GM21576 (cell line): ENCODE measurements at regions not wholly inside any gene's neighbourhood (a gene's known extent, or its start where the extent isn't known, plus 50 kb on each side); places are given as distances from the start of the nearest gene placed in this dataset.

ENCODE experiments used
- ATAC-seq: cut with Tn5 transposase; IDR thresholded peaks from one replicate; pipeline ENCODE4 v1.9.1; 2021; ENCODE audit warnings: mild to moderate bottlenecking, moderate library complexity; ENCODE audit not compliant: unreplicated experiment

DNA sequence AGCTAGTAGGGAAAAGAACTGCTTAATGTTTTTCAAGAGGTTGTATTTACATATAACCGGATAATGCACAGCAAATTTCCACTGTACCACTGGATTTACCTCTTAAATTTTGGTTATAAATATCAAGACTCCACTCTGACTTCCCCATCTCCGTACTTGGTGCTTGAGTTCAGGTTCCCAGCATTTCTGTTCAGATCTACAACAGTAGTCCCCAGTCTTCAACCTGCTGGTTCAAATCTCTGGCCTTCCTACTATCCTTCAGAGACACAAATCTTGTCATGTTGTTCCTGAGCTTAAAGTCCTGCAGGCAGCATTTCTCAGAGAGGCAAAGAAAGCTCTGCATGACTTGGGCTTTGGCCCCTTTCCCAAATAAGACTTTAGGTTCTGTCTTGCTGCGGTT lies 392.6 kb upstream of the ATP5MC3 start:
- no peak for ATAC-seq

DNA sequence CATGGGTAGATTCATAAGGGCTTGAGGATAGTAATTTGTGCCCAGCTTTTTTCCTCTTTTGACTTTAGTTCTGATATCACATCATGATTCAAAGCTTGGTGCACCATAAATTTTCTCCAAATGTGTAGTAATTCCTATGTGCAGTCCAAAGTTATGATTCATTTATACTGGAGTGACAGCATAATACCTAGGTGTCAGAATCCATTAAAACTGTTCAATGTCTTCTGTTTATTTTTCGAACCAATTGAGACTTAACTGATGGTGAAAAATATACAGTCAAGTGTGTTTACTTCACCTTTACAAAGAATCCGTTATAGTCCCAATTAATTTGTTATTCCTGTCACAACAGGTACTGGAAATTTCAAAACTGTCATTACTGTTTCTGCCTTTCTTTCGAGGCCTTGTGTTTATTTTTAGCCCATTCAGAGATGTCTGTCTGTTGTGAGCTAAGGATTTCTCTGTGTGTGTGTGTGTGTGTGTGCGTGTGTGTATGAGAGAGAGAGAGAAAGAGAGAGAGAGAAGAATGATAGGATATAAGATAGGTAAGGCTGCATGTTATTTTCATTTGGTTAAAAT lies 389.7 kb upstream of the ATP5MC3 start:
- no peak for ATAC-seq

DNA sequence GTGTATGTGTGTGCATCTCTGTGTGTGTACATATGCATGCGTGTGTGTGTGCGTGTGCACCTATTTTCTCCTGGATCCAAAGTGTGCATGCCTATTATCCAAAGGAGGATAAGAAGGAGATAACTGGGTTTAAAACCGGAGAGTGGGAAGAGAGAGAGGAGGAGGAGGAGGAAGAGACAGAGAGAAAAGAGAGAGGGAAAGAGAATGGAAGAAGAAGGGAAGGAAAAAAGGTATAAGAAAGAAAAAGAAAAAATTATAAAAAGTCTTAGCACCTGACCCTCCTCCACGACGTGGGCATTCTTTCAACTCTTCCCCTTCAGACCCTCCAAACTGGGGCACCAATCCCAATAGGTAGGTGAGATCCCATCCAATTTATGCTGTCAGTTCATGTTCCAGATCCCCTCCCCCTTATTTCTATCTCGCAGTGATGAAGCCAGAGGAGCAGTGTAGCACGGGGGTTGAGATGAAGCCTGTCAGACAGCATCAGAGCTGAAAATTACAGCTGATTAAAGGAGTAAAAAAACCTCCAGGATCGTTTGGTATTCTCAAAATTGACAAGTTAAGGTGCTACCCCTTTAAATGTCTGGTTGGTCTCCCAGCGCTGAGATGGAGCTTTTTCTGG lies 386.7 kb upstream of the ATP5MC3 start:
- no peak for ATAC-seq

DNA sequence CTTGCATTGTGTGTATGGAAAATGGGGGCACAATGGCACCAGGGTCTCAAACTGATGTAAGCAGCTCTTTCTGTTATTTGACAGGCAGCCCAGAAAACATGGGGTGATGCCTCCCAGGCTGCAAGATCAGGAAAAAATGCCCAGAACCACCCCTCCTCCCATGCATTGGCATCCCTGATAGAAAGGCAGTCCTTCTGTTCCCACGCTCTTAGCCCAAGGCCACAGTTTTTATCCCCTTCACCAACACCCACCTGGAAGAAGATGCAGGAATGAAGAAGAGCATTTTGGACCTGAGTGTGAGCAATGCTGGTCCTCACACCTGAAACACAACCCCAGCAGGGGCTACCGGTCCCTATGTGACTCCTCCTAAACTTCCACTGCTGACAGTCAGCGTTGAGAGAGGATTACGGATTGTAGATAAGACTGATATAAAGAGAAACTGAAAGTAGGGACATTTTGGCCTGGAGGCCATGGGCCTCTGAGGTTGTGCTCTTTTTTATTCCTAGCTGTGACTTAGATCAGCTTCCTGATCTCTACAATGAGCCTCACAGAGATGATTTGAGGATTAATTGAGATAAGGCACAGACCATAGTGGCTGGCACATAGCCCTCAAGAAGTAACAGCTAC lies 386.0 kb upstream of the ATP5MC3 start:
- ATAC-seq: no peak

DNA sequence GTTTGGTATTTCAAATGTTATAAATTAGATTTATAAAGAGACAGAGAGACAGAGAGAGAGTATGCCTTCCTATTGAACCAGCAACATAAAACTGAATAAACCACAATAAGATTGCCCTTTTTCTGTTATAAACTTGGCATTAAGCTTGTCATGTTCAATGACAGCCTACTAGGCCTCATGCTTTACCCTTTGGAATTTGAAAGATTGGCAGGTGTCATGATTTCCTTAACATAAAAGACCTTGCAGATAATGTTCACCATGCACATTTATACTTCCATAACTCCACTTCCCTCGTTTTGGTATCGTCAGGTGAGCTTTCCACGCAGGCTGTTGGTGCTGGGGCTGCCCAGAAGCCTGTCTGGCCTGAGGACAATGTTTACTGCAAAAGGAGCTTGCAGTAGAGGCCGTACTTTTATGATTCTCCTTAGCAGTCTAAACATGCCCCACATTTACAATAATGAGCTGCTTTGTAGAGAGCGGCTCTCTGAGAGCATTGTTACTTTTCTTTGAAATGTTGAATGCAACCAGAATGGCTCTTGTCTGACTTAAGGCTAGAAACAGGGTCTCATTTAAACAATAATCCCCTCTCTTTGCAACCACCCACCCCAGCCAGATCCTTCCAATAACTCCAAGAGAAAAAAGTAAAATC lies 379.1 kb upstream of the ATP5MC3 start:
- no peak for ATAC-seq

DNA sequence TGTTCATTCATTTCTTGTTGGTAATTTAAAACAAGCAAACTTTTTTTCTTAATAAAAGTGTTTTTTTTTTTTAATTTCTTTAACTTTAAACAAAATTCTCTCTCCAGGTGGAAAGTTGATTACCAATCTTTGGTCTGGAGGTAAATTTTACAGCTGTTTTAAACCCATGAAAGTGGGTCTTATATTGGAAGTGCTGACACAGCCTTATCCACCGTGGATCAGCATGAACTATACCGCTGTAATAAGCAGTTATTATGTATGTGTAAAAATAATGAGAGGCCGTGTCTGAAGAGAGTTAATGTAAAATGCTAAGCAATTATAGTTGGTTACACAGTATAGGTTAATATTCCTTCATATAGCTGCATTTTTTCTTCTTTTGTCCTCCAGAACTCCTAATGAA lies 378.1 kb upstream of the ATP5MC3 start:
- no peak for ATAC-seq

DNA sequence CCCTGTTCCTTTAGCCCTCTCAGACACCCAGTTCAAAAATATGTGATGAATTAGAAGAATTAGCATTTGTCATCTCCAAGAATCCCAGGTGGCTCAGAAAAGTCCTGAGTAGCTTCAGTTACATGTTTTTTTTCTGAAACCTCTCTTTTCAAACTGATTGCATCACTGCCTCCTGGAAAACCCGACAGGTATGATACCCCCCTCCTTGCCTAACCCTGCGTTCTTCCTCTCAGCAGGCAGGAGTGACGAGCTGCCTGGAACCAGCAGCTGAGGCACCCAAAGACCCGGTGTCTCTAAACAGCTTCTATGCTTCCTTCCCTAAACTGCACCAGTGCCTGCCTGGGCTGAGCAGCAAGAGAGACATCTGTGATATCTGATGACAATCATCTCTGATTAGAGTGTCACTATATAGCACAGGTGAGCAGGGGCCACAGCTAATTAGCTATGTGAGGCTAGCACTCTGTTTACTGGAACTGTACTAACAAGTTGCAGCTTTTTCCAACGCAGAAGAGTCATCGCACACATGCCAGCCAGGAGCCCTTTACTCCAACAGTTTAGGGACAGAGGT lies 376.4 kb upstream of the ATP5MC3 start:
- ATAC-seq: no peak

DNA sequence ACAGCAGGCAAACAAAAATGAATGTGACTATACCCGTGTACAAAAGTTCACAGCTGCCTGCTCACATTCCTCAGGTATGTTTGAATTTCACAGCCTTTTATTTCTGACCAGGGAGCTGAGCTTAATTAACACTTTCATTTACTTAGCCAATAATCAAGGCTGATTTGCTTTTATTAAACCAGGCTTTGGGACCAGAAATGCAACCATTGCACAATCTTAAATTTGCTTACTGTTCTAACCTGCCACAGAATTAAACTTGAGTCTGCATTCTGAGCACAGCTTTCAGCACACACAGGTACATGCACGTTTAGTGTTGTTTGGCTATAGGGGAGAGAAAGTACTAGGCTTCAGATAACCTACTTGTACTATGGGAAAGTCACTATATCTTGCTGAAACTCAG lies 372.4 kb upstream of the ATP5MC3 start:
- ATAC-seq: no peak

DNA sequence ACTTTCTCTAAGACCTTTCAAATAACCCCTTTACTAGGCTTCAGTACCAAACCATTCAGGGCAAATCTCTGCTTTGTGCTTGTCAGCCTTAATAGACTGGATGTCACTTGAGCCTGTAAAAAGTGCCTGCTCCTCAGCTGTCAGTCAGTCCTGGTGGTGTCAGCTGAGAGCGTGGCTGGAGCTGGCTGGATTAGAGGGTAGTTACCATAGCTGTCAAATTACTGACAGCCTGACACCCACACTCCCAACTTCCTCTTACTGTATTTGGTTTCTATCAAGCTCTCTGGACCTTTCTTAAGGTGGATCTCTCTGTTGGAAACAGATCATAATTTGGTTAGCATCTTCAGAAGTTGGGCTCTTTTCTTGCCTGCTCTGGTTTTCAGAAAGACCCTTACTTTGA lies 371.4 kb upstream of the ATP5MC3 start:
- no peak for ATAC-seq

DNA sequence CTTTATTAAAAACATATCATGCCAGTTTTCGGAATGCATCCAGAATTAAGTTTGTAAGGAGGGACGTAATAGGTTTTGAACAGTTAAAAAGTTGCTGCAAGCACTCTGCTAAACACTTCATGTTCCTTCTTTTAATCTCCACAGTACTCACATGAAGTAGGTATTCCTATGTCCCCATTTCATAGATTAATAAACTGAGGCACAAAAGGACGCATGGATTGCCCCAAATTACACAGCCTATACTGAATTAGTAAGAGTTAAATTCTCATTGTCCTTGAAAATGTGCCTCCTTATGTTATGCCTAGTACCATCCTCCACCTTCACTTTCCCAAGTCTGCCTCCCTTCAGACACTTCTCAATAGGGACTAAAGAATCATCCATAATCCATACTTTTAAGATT lies 358.9 kb upstream of the ATP5MC3 start:
- ATAC-seq: no peak

DNA sequence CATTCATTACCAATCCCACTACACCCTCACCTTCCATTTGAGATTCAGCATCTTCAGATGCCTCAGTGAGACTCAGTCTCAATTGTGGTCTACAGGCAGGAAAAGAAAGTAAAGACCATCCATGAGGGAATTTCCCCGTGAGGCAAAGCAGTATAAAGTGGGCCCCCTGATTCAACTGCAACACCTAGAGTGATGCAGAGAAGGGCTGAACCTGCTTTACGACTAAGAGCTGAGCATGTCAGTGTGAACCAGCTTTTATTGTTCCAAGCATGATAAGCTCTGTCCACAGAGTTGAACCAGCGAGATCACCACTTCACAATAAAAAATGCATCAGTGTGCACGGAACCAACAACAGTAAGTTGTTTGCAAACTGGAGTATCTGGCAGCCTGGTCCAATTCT lies 357.6 kb upstream of the ATP5MC3 start:
- no peak for ATAC-seq

DNA sequence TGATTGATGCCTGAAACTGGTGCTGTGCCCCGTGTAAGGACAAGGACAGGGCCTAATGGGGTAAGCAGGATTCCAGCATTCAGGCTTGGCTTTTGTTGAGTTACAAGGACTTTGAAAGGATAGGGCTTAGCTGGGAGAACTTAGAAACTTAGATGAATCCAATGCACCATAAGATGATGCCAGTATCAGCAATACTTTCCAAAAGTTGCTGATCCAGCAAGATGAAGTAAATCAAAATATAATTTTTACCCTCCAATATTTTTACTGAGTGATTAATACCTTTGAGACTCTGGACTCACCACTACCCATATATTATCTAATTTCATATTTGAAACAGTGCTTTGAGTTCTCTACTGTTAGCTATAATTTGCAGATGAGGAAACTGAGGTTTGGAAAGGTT lies 354.5 kb upstream of the ATP5MC3 start:
- no peak for ATAC-seq

DNA sequence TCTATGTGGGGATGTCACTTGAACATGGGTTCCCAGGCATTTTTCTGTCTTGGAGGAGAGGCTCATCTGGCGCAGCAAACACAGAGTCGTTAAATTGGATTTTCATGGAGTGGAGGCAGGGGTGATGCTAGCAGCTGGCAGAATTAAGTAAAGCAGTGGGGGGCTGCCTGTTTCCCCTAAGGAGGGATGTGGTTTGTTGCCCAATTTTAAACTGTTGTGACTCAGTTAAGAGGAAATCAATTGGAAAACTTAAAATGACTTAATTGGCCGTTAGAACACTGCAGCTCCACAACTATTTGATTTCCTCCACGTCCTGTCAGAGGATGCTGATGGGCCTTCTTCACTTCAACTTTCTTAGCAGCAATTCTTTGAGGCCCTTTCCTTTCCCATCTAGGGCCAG lies 354.1 kb upstream of the ATP5MC3 start:
- ATAC-seq: no peak

DNA sequence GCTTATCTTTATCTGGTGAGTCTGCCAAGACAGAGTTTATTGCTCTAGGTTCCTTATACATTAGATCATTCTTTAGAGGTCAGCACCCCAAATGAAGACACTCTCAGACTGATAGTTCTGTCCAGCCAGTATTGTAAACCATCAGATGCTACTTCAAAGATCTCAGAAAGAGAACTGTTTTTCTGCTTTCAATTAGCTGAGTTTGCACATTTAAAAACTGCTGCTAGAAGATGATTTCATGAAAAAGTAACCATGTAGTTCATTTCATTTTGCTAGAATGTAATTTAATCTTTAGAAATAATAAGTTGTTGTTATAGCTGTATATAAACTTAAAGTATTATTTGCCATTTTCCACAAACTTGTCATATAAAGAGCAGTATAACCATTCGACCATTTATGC lies 344.5 kb upstream of the ATP5MC3 start:
- ATAC-seq: no peak

DNA sequence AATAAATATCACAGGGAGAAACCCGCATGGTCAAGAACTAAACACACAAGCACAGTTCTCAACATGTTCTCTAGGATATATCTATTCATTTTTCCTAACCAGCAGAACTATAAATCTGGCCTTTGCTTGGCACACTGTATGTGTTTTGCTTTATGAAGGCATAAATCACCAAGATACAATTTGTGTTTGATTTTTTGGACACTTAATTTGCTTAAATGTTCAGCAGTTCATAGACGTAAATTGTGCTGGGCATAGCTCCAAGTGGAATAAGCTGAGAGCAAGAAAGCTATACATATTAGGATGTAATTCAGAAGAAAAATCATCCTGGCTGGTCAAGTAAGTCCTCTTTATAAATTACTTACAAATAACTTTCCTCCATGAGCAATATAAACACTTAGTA lies 341.5 kb upstream of the ATP5MC3 start:
- ATAC-seq: no peak

DNA sequence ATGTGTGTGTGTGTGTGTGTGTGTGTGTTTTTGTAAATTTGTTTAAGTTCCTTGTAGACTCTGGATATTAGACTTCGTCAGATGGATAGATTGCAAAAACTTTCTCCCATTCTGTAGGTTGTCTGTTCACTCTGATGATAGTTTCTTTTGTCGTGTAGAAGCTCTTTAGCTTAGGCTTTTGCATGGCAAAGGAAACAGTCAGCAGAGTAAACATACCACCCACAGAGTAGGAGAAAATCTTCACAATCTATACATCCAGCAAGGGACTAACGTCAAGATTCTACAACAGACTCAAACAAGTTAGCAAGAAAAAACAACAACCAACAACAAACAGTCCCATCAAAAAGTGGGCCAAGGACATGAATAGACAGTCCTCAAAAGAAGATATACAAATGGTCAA lies 336.7 kb upstream of the ATP5MC3 start:
- ATAC-seq: no peak

DNA sequence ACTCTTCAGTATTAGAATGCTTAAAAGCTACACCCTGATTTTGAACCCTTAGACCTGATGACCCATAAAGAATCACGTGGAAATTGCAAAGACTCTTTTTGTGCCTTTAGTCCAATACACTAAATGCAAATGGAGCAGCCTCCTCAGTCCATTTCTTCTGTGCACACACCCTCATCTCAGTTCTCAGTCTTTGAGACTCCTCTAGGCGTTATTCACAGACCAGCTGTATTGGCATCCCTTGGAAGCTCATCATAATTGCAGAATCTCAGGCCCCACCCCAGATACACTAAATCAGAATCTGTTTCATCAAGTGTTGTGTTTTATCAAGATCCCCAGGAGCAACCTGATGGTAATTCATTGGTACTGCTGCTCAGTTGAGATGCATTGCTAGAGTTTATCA lies 335.0 kb upstream of the ATP5MC3 start:
- no peak for ATAC-seq

DNA sequence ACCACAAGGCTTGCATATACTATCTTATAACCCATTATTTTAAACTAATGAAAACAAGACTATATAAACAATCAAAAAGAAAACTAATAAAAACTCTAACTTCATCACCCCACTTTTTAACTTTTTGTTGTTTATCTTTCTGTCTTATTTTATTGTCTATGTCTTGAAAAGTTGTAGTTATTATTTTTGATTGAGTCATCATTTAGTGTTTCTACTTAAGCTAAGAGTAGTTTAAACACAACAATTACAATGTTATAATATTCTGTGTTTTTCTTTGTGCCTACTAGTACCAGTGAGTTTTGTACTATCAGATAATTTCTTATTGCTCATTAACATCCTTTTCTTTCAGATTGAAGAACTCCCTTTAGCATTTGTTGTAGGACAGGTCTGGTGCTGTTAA lies 318.7 kb upstream of the ATP5MC3 start:
- no peak for ATAC-seq

DNA sequence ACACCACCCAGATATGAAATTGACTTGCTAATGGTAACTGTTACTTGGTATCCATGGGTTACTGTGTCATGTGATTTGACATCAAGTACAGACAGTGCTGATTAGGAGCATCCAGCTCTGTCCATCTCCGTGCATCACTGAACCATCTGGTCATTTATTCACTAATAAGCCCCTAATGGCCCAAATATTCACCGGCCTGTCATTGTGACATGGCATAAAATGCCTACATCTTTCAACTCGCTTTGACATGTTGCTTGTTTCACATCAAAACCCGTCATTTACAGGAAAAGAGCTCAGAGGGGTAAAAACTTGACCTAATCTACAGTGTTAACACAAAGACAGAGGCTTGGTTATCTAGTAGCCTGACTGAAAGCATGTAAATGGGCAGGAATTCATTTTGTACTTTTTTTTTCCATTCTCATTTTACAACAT lies 308.9 kb upstream of the ATP5MC3 start:
- ATAC-seq: no peak

DNA sequence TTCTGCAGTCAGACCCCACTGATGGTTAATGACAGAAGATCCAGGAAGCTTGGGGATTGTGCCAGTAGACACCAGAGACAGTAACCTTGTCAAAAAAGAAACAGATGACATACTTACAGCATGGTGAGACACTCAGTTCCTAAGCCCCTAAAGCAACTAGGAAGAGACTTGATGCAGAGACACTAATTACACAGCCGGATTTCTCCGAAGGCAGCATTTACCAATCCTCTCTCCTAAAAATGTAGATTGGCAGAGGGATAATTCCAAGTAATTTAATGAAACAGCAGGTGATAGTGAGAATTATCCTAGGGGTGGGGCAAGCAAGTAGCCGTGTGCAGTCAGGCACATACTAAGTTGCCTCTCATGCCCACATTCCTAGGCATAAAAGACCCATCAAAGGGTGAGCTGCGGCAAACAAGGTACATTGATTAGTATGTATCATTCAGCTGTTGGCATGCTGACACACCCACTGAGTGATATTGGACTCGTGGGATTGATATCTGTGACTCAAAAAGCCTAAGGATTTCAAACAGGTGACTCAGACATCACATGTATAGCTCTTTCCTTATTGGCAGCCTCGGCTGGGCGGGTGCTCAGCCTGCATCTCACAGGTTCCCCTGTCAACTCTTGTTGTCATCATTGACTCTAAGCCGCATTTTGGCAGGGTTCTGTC lies 296.7 kb upstream of the ATP5MC3 start:
- no peak for ATAC-seq

DNA sequence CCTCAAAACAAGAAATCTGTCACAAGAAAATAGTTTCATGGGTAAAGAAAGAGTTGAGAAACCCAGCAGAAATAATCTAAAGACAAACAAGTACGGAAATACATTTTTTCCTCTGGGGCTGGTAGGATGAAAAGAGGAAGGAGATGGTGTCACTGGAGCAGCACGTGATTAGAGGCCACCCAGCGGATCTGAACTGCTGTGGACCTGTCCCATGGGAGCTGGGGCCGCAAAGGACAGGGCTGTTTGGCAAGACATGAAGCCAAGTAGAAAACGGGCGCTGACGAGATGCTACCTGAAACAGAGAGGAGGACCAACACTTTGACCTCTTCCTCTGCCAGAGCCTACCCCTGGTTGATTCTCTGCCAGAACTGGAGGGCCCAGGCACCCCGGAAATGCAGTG lies 295.4 kb upstream of the ATP5MC3 start:
- no peak for ATAC-seq
